Activated naive CD8-positive, alpha-beta T cell (primary cell): ENCODE measurements at regions not wholly inside any gene's neighbourhood (a gene's known extent, or its start where the extent isn't known, plus 50 kb on each side); places are given as distances from the start of the nearest gene placed in this dataset.

ENCODE experiments used
- H3K27ac Mint-ChIP-seq: one replicate; pipeline ENCODE4 v1.8.0; 2021; ENCODE audit warnings: mixed read lengths
- H3K27me3 Mint-ChIP-seq: one replicate; pipeline ENCODE4 v1.8.0; 2021; ENCODE audit warnings: mixed read lengths
- H3K36me3 Mint-ChIP-seq: one replicate; pipeline ENCODE4 v1.8.0; 2021; ENCODE audit warnings: mixed read lengths
- H3K4me1 Mint-ChIP-seq: one replicate; pipeline ENCODE4 v1.8.0; 2021; ENCODE audit warnings: low read depth, mixed read lengths
- H3K4me3 Mint-ChIP-seq: one replicate; pipeline ENCODE4 v1.8.0; 2021; ENCODE audit warnings: mild to moderate bottlenecking, mixed read lengths
- H3K9me3 Mint-ChIP-seq: one replicate; pipeline ENCODE4 v1.8.0; 2021; ENCODE audit warnings: low read depth, mixed read lengths

GRCh38 chr10:78634389-78634815, 434.4 kb upstream of the ZMIZ1 start:
- no peak overlapping the region for H3K27ac Mint-ChIP-seq
- no peaks in the 10 kb centered on the region for H3K36me3 Mint-ChIP-seq
- no peaks in the 10 kb centered on the region for H3K27me3 Mint-ChIP-seq
- H3K4me1 Mint-ChIP-seq: no peaks in the 10 kb centered on the region
- H3K9me3 Mint-ChIP-seq: no peaks in the 10 kb centered on the region
- H3K4me3 Mint-ChIP-seq: no peak overlapping the region

- Mint-ChIP-seq H3K27ac (no peak overlapping the region), H3K4me1 (no peaks in the 10 kb centered on the region), H3K27me3 (no peaks in the 10 kb centered on the region), H3K36me3 (no peaks in the 10 kb centered on the region), H3K9me3 (no peaks in the 10 kb centered on the region), H3K4me3 (no peak overlapping the region)
Measured at GRCh38 chr10:78634835-78635234, 433.9 kb upstream of the ZMIZ1 start.

- Mint-ChIP-seq H3K4me3 (no peak overlapping the region), H3K36me3 (no peaks in the 10 kb centered on the region), H3K4me1 (no peaks in the 10 kb centered on the region), H3K27me3 (no peaks in the 10 kb centered on the region), H3K27ac (no peak overlapping the region), H3K9me3 (peaks cover 2% of the 10 kb centered on the region)
Measured at GRCh38 chr10:78639629-78640028, 429.1 kb upstream of the ZMIZ1 start.

- H3K27me3 Mint-ChIP-seq: no peaks in the 10 kb centered on the region
- H3K4me3 Mint-ChIP-seq: no peak overlapping the region
- no peaks in the 10 kb centered on the region for H3K36me3 Mint-ChIP-seq
- H3K9me3 Mint-ChIP-seq: peaks cover 8% of the 10 kb centered on the region
- H3K4me1 Mint-ChIP-seq: no peaks in the 10 kb centered on the region
- no peak overlapping the region for H3K27ac Mint-ChIP-seq
Measured at GRCh38 chr10:78640796-78641636, 427.8 kb upstream of the ZMIZ1 start.

GRCh38 chr10:78641693-78642092, 427.1 kb upstream of the ZMIZ1 start:
- no peaks in the 10 kb centered on the region for H3K27me3 Mint-ChIP-seq
- no peaks in the 10 kb centered on the region for H3K4me1 Mint-ChIP-seq
- no peak overlapping the region for H3K27ac Mint-ChIP-seq
- H3K36me3 Mint-ChIP-seq: no peaks in the 10 kb centered on the region
- peaks cover 8% of the 10 kb centered on the region for H3K9me3 Mint-ChIP-seq
- H3K4me3 Mint-ChIP-seq: no peak overlapping the region

- H3K4me3 Mint-ChIP-seq: no peak overlapping the region
- no peaks in the 10 kb centered on the region for H3K36me3 Mint-ChIP-seq
- no peak overlapping the region for H3K27ac Mint-ChIP-seq
- H3K9me3 Mint-ChIP-seq: peaks cover 8% of the 10 kb centered on the region
- no peaks in the 10 kb centered on the region for H3K27me3 Mint-ChIP-seq
- H3K4me1 Mint-ChIP-seq: no peaks in the 10 kb centered on the region
Measured at GRCh38 chr10:78642269-78642816, 426.4 kb upstream of the ZMIZ1 start.

GRCh38 chr10:78643513-78643912, 425.3 kb upstream of the ZMIZ1 start:
- Mint-ChIP-seq H3K9me3 (peaks cover 8% of the 10 kb centered on the region), H3K27me3 (no peaks in the 10 kb centered on the region), H3K4me1 (no peaks in the 10 kb centered on the region), H3K4me3 (no peak overlapping the region), H3K36me3 (no peaks in the 10 kb centered on the region), H3K27ac (no peak overlapping the region)

GRCh38 chr10:78644550-78644949, 424.2 kb upstream of the ZMIZ1 start:
- Mint-ChIP-seq H3K4me3 (no peak overlapping the region), H3K36me3 (no peaks in the 10 kb centered on the region), H3K27me3 (no peaks in the 10 kb centered on the region), H3K27ac (no peak overlapping the region), H3K9me3 (peaks cover 8% of the 10 kb centered on the region), H3K4me1 (no peaks in the 10 kb centered on the region)

GRCh38 chr10:78645169-78645686, 423.5 kb upstream of the ZMIZ1 start:
- no peaks in the 10 kb centered on the region for H3K4me1 Mint-ChIP-seq
- no peak overlapping the region for H3K27ac Mint-ChIP-seq
- H3K36me3 Mint-ChIP-seq: no peaks in the 10 kb centered on the region
- H3K4me3 Mint-ChIP-seq: no peak overlapping the region
- H3K9me3 Mint-ChIP-seq: peaks cover 8% of the 10 kb centered on the region
- H3K27me3 Mint-ChIP-seq: no peaks in the 10 kb centered on the region

- no peaks in the 10 kb centered on the region for H3K36me3 Mint-ChIP-seq
- peaks cover 8% of the 10 kb centered on the region for H3K9me3 Mint-ChIP-seq
- H3K4me3 Mint-ChIP-seq: no peak overlapping the region
- H3K27me3 Mint-ChIP-seq: no peaks in the 10 kb centered on the region
- no peak overlapping the region for H3K27ac Mint-ChIP-seq
- H3K4me1 Mint-ChIP-seq: no peaks in the 10 kb centered on the region
Measured at GRCh38 chr10:78645975-78646374, 422.8 kb upstream of the ZMIZ1 start.

- H3K27ac Mint-ChIP-seq: no peak overlapping the region
- peaks cover 5% of the 10 kb centered on the region for H3K27me3 Mint-ChIP-seq
- peaks cover 8% of the 10 kb centered on the region for H3K9me3 Mint-ChIP-seq
- H3K36me3 Mint-ChIP-seq: no peaks in the 10 kb centered on the region
- no peaks in the 10 kb centered on the region for H3K4me1 Mint-ChIP-seq
- H3K4me3 Mint-ChIP-seq: no peak overlapping the region
Measured at GRCh38 chr10:78648256-78648860, 420.4 kb upstream of the ZMIZ1 start.

- Mint-ChIP-seq H3K36me3 (no peaks in the 10 kb centered on the region), H3K4me1 (no peaks in the 10 kb centered on the region), H3K27ac (no peak overlapping the region), H3K27me3 (peaks cover 5% of the 10 kb centered on the region), H3K4me3 (no peak overlapping the region), H3K9me3 (peaks cover 7% of the 10 kb centered on the region)
Measured at GRCh38 chr10:78649429-78649828, 419.3 kb upstream of the ZMIZ1 start.

- no peaks in the 10 kb centered on the region for H3K36me3 Mint-ChIP-seq
- H3K27me3 Mint-ChIP-seq: peaks cover 6% of the 10 kb centered on the region
- H3K27ac Mint-ChIP-seq: no peak overlapping the region
- H3K9me3 Mint-ChIP-seq: peaks cover under 1% of the 10 kb centered on the region
- no peaks in the 10 kb centered on the region for H3K4me1 Mint-ChIP-seq
- H3K4me3 Mint-ChIP-seq: no peak overlapping the region
Measured at GRCh38 chr10:78650122-78650521, 418.6 kb upstream of the ZMIZ1 start.

- no peaks in the 10 kb centered on the region for H3K9me3 Mint-ChIP-seq
- no peak overlapping the region for H3K27ac Mint-ChIP-seq
- H3K4me1 Mint-ChIP-seq: no peaks in the 10 kb centered on the region
- peaks cover 6% of the 10 kb centered on the region for H3K27me3 Mint-ChIP-seq
- H3K36me3 Mint-ChIP-seq: no peaks in the 10 kb centered on the region
- no peak overlapping the region for H3K4me3 Mint-ChIP-seq
Measured at GRCh38 chr10:78651287-78651686, 417.5 kb upstream of the ZMIZ1 start.

GRCh38 chr10:78653555-78653954, 415.2 kb upstream of the ZMIZ1 start:
- H3K27ac Mint-ChIP-seq: no peak overlapping the region
- H3K27me3 Mint-ChIP-seq: peaks cover 6% of the 10 kb centered on the region
- H3K36me3 Mint-ChIP-seq: no peaks in the 10 kb centered on the region
- H3K4me3 Mint-ChIP-seq: no peak overlapping the region
- no peaks in the 10 kb centered on the region for H3K4me1 Mint-ChIP-seq
- no peaks in the 10 kb centered on the region for H3K9me3 Mint-ChIP-seq
